H9 (cell line): ENCODE measurements at regions not wholly inside any gene's neighbourhood (a gene's known extent, or its start where the extent isn't known, plus 50 kb on each side); places are given as distances from the start of the nearest gene placed in this dataset.

Source experiments
- DNase-seq: peaks from one replicate; pipeline ENCODE4 v3.0.0-alpha.2; 2017
- H2AFZ ChIP-seq: one replicate; pipeline ENCODE4 v1.6.1; 2013; ENCODE audit warnings: mild to moderate bottlenecking, low read length, control low read depth, moderate library complexity
- H2AK5ac ChIP-seq: 2 replicates; pipeline ENCODE4 v1.6.1; 2013; ENCODE audit warnings: low read length, control low read depth, mixed read lengths; ENCODE audit not compliant: insufficient read length
- H2BK120ac ChIP-seq: one replicate; pipeline ENCODE4 v1.6.1; 2013; ENCODE audit warnings: low read depth, mild to moderate bottlenecking, low read length, control low read depth, inconsistent platforms; ENCODE audit not compliant: poor library complexity, severe bottlenecking
- H2BK12ac ChIP-seq: 2 replicates; pipeline ENCODE4 v1.6.1; 2013; ENCODE audit warnings: low read length, control low read depth, mixed read lengths, low read depth; ENCODE audit not compliant: insufficient read length
- H2BK15ac ChIP-seq: 2 replicates; pipeline ENCODE4 v1.6.1; 2013; ENCODE audit warnings: low read depth, low read length, control low read depth
- H2BK20ac ChIP-seq: one replicate; pipeline ENCODE4 v1.6.1; 2013; ENCODE audit warnings: low read depth, mild to moderate bottlenecking, low read length, control low read depth, inconsistent platforms; ENCODE audit not compliant: poor library complexity, severe bottlenecking
- H2BK5ac ChIP-seq: 2 replicates; pipeline ENCODE4 v1.6.1; 2013; ENCODE audit warnings: low read length, control low read depth, mixed read lengths; ENCODE audit not compliant: insufficient read length
- H3K14ac ChIP-seq: 2 replicates; pipeline ENCODE4 v1.6.1; 2013; ENCODE audit warnings: low read length, control low read depth; ENCODE audit not compliant: insufficient read depth
- H3K18ac ChIP-seq: 2 replicates; pipeline ENCODE4 v1.6.1; 2013; ENCODE audit warnings: low read depth, mild to moderate bottlenecking, mixed read lengths, low read length, control low read depth; ENCODE audit not compliant: insufficient read length
- H3K23ac ChIP-seq: 2 replicates; pipeline ENCODE4 v1.6.1; 2013; ENCODE audit warnings: low read length, control low read depth, mixed read lengths, low read depth; ENCODE audit not compliant: insufficient read length
- H3K23me2 ChIP-seq: 2 replicates; pipeline ENCODE4 v1.6.1; 2013; ENCODE audit warnings: low read depth, mild to moderate bottlenecking, mixed read lengths, low read length, control low read depth; ENCODE audit not compliant: insufficient read length, poor library complexity, severe bottlenecking
- H3K27ac ChIP-seq: 2 replicates; pipeline ENCODE4 v1.5.1; 2013; ENCODE audit warnings: low read length, control low read depth, mixed read lengths, low read depth; ENCODE audit not compliant: insufficient read length
- H3K27me3 ChIP-seq: 2 replicates; pipeline ENCODE4 v1.6.1; 2013; ENCODE audit warnings: low read length, control low read depth, inconsistent platforms; ENCODE audit not compliant: insufficient read depth
- H3K4ac ChIP-seq: 2 replicates; pipeline ENCODE4 v1.6.1; 2013; ENCODE audit warnings: low read depth, mild to moderate bottlenecking, control low read depth, inconsistent platforms, low read length, moderate library complexity
- H3K4me1 ChIP-seq: 2 replicates; pipeline ENCODE4 v1.6.1; 2013; ENCODE audit warnings: low read length, control low read depth, inconsistent platforms; ENCODE audit not compliant: insufficient read depth
- H3K4me2 ChIP-seq: 2 replicates; pipeline ENCODE4 v1.6.1; 2013; ENCODE audit warnings: low read length, control low read depth, mixed read lengths; ENCODE audit not compliant: insufficient read length, insufficient read depth
- H3K56ac ChIP-seq: 2 replicates; pipeline ENCODE4 v1.6.1; 2013; ENCODE audit warnings: low read depth, mild to moderate bottlenecking, mixed read lengths, low read length, control low read depth; ENCODE audit not compliant: insufficient read length
- H3K79me1 ChIP-seq: 2 replicates; pipeline ENCODE4 v1.6.1; 2013; ENCODE audit warnings: low read depth, mild to moderate bottlenecking, moderate library complexity, low read length, control low read depth, inconsistent platforms; ENCODE audit not compliant: insufficient read depth, poor library complexity, severe bottlenecking
- H3K79me2 ChIP-seq: 2 replicates; pipeline ENCODE4 v1.6.1; 2013; ENCODE audit warnings: low read length, control low read depth, inconsistent platforms; ENCODE audit not compliant: insufficient read depth
- H3K9ac ChIP-seq: 2 replicates; pipeline ENCODE4 v1.6.1; 2013; ENCODE audit warnings: low read length, control low read depth, mixed read lengths; ENCODE audit not compliant: insufficient read length; ENCODE audit errors: extremely low read depth
- H3K9me3 ChIP-seq: one replicate; pipeline ENCODE4 v1.6.1; 2013; ENCODE audit warnings: low read depth, low read length, inconsistent platforms; ENCODE audit not compliant: control insufficient read depth
- H3T11ph ChIP-seq: one replicate; pipeline ENCODE4 v1.6.1; 2013; ENCODE audit warnings: mild to moderate bottlenecking, low read length, control low read depth, inconsistent platforms
- H4K20me1 ChIP-seq: one replicate; pipeline ENCODE4 v1.6.1; 2013; ENCODE audit not compliant: control insufficient read depth, insufficient read length, insufficient read depth
- H4K5ac ChIP-seq: 2 replicates; pipeline ENCODE4 v1.6.1; 2013; ENCODE audit warnings: low read depth, mild to moderate bottlenecking, mixed read lengths, low read length, control low read depth; ENCODE audit not compliant: insufficient read length
- H4K8ac ChIP-seq: replicated peaks from 2 replicates; pipeline ENCODE4 v1.6.1; 2013; ENCODE audit warnings: low read length, control low read depth, mixed read lengths, low read depth; ENCODE audit not compliant: insufficient read length
- H4K91ac ChIP-seq: 2 replicates; pipeline ENCODE4 v1.6.1; 2013; ENCODE audit warnings: low read depth, mild to moderate bottlenecking, moderate library complexity, mixed read lengths, low read length, control low read depth; ENCODE audit not compliant: insufficient read length
- H3K27ac Mint-ChIP-seq, 3 experiments: 2 replicates in 2 of 3; 3 replicates in 1 of 3; pipeline ENCODE4 v1.8.0; 2020 to 2021; ENCODE audit warnings: mixed read lengths in 3 of 3, mild to moderate bottlenecking in 1 of 3, moderate library complexity in 1 of 3
- H3K27me3 Mint-ChIP-seq: 2 replicates; pipeline ENCODE4 v1.8.0; 2021; ENCODE audit warnings: low read depth, mild to moderate bottlenecking, moderate library complexity, mixed read lengths
- H3K36me3 Mint-ChIP-seq, 3 experiments: 2 replicates in 2 of 3; 3 replicates in 1 of 3; pipeline ENCODE4 v1.8.0; 2020 to 2021; ENCODE audit warnings: low read depth in 3 of 3, mixed read lengths in 3 of 3; ENCODE audit not compliant: insufficient read depth in 1 of 3
- H3K4me1 Mint-ChIP-seq, 2 experiments: 2 replicates each; pipeline ENCODE4 v1.8.0; 2020; ENCODE audit warnings: mixed read lengths in 2 of 2
- H3K4me3 Mint-ChIP-seq, 2 experiments: 2 replicates in 1 of 2; 3 replicates in 1 of 2; pipeline ENCODE4 v1.8.0; 2020 to 2021; ENCODE audit warnings: mild to moderate bottlenecking in 2 of 2, mixed read lengths in 2 of 2, moderate library complexity in 1 of 2
- H3K9me3 Mint-ChIP-seq, 2 experiments: 2 replicates in 1 of 2; 3 replicates in 1 of 2; pipeline ENCODE4 v1.8.0; 2020; ENCODE audit warnings: mild to moderate bottlenecking in 2 of 2, mixed read lengths in 2 of 2, moderate library complexity in 1 of 2
- CTCF ChIP-seq: fragments of 200-600 bp; sonication (generic); conservative IDR thresholded peaks from 3 replicates; pipeline ENCODE4 v1.8.0; 2021; ENCODE audit warnings: antibody characterized with exemption, mild to moderate bottlenecking
- WGBS: extraction: QIAGEN DNeasy Blood & Tissue Kit; methylation state at CpG from one replicate; pipeline ENCODE4 v1.1.7; 2013; ENCODE audit warnings: missing lambda C conversion rate, low lambda C conversion rate, mixed read lengths; ENCODE audit not compliant: insufficient read length; ENCODE audit errors: extremely low coverage; 5-methylcytosine and 5-hydroxymethylcytosine counted together

GRCh38 chr14:51581017-51581881 is 70.5 kb upstream of the FRMD6 start:
- Histone ChIP-seq H3K18ac (no peak overlapping the region), H3K79me2 (no peaks in the 10 kb centered on the region), H3K4me1 (no peaks in the 10 kb centered on the region), H2BK120ac (no peak overlapping the region), H3T11ph (no peak overlapping the region), H4K5ac (no peak overlapping the region), H2AFZ (no peak overlapping the region), H2BK12ac (no peak overlapping the region), H3K79me1 (no peaks in the 10 kb centered on the region), H3K23me2 (no peaks in the 10 kb centered on the region), H3K4me2 (no peak overlapping the region), H2BK20ac (no peak overlapping the region), H4K91ac (no peak overlapping the region), H4K20me1 (no peaks in the 10 kb centered on the region), H2AK5ac (no peak overlapping the region), H3K14ac (no peak overlapping the region), H2BK15ac (no peak overlapping the region), H4K8ac (no peak overlapping the region), H3K56ac (no peak overlapping the region), H3K27me3 (no peaks in the 10 kb centered on the region), H3K27ac (no peak overlapping the region), H3K23ac (no peak overlapping the region), H3K9ac (no peak overlapping the region), H3K9me3 (no peaks in the 10 kb centered on the region), H2BK5ac (no peak overlapping the region), H3K4ac (no peak overlapping the region)
- H3K27me3 Mint-ChIP-seq: no peaks in the 10 kb centered on the region; the same call in 1 of the 2 replicates
- H3K27ac Mint-ChIP-seq: no peak overlapping the region
- no peaks in the 10 kb centered on the region for H3K36me3 Mint-ChIP-seq
- WGBS: no CpG with 5 or more reads among the region's 4 CpGs
- no peak for DNase-seq
- no peak overlapping the region for H3K4me3 Mint-ChIP-seq
- no peaks in the 10 kb centered on the region for H3K9me3 Mint-ChIP-seq
- peaks cover 5 to 10% of the 10 kb centered on the region in 2 experiments for H3K4me1 Mint-ChIP-seq
- no peak for TF ChIP-seq CTCF
